ENCODE measurements at regions not wholly inside any gene's neighbourhood (a gene's known extent, or its start where the extent isn't known, plus 50 kb on each side); places are given as distances from the start of the nearest gene placed in this dataset.

DNA sequence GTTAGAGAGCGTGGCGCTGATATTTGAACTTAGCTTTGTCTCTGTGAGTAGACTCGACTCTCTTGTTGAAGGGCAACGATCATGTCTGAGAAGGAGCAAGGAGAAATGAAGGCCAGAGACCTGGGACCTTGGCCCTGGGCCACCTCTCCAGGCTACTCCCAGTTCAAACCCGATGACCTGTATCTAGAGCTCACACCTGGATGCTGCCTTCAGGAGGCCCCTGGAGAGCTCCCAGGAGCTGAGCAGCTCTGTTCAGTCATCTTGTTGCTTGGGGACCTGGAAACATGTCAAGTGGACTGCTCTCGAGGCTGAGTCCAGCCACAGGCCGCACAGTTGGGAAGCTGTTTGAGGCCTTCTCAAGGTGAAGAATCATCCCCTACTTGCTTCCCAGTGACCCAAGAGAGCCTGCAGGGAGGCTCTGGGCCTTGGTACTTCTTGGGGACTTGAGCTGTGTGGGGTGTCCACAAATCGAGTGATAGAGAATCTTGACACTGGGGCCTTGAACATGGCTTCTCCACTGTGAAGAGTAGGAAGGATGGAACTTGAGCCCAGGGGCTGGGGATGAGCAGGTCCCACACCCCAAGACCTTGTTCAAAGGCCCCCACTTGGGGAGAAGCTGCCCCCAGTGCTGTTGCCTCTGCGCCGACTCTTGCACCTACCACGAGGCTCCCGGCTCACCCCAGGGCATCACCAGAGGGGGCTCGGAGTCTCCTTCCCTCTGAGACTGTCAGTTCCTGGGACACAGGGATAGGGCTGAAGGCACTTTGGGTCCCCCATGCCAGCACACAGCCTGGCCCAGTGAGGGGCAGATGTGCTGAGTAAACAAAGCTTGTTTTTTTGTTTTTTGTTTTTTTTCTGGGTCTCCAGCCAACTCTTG, 112.1 kb downstream of the IRX5 start:
- H3K4me2 ChIP-seq (ENCODE audit: insufficient read depth, low read length): no peak overlapping the region
- H3K4me3 ChIP-seq: no peak overlapping the region
- TF ChIP-seq ZNF551 (CRISPR knock-in tag; IDR thresholded peaks at IDR 0.05) (no peak), CBX3 (IDR thresholded peaks at IDR 0.05; ENCODE audit: borderline replicate concordance in 1 of 2, low read length in 2 of 2) (no peak), ZNF165 (CRISPR knock-in tag; IDR thresholded peaks at IDR 0.05; ENCODE audit: borderline replicate concordance) (no peak), SMC3 (conservative IDR thresholded peaks at IDR 0.05; ENCODE audit: insufficient read depth, low read depth, low read length) (no peak), COPS2 (conservative IDR thresholded peaks at IDR 0.05) (no peak), HCFC1 (IDR thresholded peaks at IDR 0.05; ENCODE audit: low read depth, low read length) (no peak)
- TF ChIP-seq, protein P1, sequence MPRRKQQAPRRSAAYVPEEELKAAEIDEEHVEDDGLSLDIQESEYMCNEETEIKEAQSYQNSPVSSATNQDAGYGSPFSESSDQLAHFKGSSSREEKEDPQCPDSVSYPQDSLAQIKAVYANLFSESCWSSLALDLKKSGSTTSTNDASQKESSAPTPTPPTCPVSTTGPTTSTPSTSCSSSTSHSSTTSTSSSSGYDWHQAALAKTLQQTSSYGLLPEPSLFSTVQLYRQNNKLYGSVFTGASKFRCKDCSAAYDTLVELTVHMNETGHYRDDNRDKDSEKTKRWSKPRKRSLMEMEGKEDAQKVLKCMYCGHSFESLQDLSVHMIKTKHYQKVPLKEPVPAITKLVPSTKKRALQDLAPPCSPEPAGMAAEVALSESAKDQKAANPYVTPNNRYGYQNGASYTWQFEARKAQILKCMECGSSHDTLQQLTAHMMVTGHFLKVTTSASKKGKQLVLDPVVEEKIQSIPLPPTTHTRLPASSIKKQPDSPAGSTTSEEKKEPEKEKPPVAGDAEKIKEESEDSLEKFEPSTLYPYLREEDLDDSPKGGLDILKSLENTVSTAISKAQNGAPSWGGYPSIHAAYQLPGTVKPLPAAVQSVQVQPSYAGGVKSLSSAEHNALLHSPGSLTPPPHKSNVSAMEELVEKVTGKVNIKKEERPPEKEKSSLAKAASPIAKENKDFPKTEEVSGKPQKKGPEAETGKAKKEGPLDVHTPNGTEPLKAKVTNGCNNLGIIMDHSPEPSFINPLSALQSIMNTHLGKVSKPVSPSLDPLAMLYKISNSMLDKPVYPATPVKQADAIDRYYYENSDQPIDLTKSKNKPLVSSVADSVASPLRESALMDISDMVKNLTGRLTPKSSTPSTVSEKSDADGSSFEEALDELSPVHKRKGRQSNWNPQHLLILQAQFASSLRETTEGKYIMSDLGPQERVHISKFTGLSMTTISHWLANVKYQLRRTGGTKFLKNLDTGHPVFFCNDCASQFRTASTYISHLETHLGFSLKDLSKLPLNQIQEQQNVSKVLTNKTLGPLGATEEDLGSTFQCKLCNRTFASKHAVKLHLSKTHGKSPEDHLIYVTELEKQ (CRISPR knock-in tag; IDR thresholded peaks at IDR 0.05): no peak
- TF ChIP-seq, protein P2, sequence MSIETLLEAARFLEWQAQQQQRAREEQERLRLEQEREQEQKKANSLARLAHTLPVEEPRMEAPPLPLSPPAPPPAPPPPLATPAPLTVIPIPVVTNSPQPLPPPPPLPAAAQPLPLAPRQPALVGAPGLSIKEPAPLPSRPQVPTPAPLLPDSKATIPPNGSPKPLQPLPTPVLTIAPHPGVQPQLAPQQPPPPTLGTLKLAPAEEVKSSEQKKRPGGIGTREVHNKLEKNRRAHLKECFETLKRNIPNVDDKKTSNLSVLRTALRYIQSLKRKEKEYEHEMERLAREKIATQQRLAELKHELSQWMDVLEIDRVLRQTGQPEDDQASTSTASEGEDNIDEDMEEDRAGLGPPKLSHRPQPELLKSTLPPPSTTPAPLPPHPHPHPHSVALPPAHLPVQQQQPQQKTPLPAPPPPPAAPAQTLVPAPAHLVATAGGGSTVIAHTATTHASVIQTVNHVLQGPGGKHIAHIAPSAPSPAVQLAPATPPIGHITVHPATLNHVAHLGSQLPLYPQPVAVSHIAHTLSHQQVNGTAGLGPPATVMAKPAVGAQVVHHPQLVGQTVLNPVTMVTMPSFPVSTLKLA (conservative IDR thresholded peaks at IDR 0.05): no peak
- TF ChIP-seq, protein P3, sequence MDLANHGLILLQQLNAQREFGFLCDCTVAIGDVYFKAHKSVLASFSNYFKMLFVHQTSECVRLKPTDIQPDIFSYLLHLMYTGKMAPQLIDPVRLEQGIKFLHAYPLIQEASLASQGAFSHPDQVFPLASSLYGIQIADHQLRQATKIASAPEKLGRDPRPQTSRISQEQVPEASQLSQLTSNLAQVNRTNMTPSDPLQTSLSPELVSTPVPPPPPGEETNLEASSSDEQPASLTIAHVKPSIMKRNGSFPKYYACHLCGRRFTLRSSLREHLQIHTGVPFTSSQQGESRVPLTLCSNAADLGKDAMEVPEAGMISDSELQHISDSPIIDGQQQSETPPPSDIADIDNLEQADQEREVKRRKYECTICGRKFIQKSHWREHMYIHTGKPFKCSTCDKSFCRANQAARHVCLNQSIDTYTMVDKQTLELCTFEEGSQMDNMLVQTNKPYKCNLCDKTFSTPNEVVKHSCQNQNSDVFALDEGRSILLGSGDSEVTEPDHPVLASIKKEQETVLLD (IDR thresholded peaks at IDR 0.05): no peak
- no peaks in the 10 kb centered on the region; the same call in 1 of the 2 replicates for H4K20me1 ChIP-seq (replicated peaks; ENCODE audit: control insufficient read depth, insufficient read depth, low read length)
- FAIRE-seq (no peak), DNase-seq (ENCODE audit: extremely low read depth in 1 of 4, low spot score in 3 of 4) (no peak), ATAC-seq (no peak)
- in situ Hi-C loops (cut with MboI) (no loop called here), intact Hi-C loops (cut with micrococcal nuclease) (no loop called here)
- no peaks in the 10 kb centered on the region for H3K36me3 ChIP-seq (ENCODE audit: control insufficient read depth, insufficient read depth, low read length)
- POLR2A ChIA-PET: interaction anchor here (1.7 kb wide), 1 partner anchor 9 kb away, joined by 5 read pairs; no protein-coding TSS in a partner anchor
- peaks cover 0 to 42% of the 10 kb centered on the region in 2 experiments; a peak in 3 of 5 replicates for H3K27me3 ChIP-seq (ENCODE audit: control insufficient read depth in 2 of 2, insufficient read depth in 2 of 2, low read length in 2 of 2)
- 3% methylated on average over 12 of the region's 13 CpGs for WGBS (ENCODE audit: insufficient coverage, low coverage, missing lambda C conversion rate)
- H3K9me1 ChIP-seq (ENCODE audit: control insufficient read depth, insufficient read depth, low read length): peaks cover 2% of the 10 kb centered on the region
- no peak overlapping the region for H3K27ac ChIP-seq (ENCODE audit: extremely low read depth, low read depth, low read length)
- CTCF ChIA-PET (ENCODE audit: low intra/inter-chr PET ratio): no interaction called here
- H3K9ac ChIP-seq (ENCODE audit: insufficient read depth in 1 of 2, low read depth in 2 of 2, low read length in 2 of 2): no peak overlapping the region
- no peaks in the 10 kb centered on the region for H3K79me2 ChIP-seq (ENCODE audit: control insufficient read depth, insufficient read depth, low read length)
- no peak overlapping the region for H2AFZ ChIP-seq (ENCODE audit: low read depth, low read length)
- H3K4me1 ChIP-seq (replicated peaks in 1 of 2; ENCODE audit: control insufficient read depth in 2 of 2, insufficient read depth in 2 of 2, low read length in 2 of 2): no peaks in the 10 kb centered on the region
- no TSS peak for BruUV-seq (replicated peaks)
- no peaks in the 10 kb centered on the region for H3K9me3 ChIP-seq (replicated peaks; ENCODE audit: control insufficient read depth, insufficient read depth, low read depth, low read length)

All from K562 (cell line).